ENCODE measurements at regions not wholly inside any gene's neighbourhood (a gene's known extent, or its start where the extent isn't known, plus 50 kb on each side); places are given as distances from the start of the nearest gene placed in this dataset.

DNA sequence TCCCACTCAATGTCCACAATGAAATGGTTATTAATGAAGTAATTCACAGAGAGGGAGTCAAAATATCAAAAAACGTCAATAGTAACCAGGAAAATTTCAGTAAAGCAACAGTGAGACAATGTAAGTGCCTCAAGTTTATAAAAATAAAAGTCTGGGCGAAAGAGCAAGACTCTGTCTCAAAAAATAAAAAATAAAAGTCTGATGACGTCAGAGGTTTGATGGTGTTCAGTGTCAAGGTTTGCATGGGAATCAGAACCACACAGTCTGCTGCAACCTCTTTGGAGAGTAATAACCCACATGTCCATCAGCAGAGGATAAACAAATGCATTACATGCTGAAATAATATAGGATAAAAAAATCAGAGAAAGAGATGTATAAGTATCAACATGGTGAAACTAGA, 152.4 kb downstream of the ASCL1 start:
- TF ChIP-seq, protein P1, sequence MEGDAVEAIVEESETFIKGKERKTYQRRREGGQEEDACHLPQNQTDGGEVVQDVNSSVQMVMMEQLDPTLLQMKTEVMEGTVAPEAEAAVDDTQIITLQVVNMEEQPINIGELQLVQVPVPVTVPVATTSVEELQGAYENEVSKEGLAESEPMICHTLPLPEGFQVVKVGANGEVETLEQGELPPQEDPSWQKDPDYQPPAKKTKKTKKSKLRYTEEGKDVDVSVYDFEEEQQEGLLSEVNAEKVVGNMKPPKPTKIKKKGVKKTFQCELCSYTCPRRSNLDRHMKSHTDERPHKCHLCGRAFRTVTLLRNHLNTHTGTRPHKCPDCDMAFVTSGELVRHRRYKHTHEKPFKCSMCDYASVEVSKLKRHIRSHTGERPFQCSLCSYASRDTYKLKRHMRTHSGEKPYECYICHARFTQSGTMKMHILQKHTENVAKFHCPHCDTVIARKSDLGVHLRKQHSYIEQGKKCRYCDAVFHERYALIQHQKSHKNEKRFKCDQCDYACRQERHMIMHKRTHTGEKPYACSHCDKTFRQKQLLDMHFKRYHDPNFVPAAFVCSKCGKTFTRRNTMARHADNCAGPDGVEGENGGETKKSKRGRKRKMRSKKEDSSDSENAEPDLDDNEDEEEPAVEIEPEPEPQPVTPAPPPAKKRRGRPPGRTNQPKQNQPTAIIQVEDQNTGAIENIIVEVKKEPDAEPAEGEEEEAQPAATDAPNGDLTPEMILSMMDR (IDR thresholded peaks at IDR 0.05), result no peak
- no peak for TF ChIP-seq POLR2A (IDR thresholded peaks at IDR 0.05)

Data from Peyer's patch (tissue), 4 donors.